GF-D8 (cell line): ENCODE measurements at regions not wholly inside any gene's neighbourhood (a gene's known extent, or its start where the extent isn't known, plus 50 kb on each side); places are given as distances from the start of the nearest gene placed in this dataset.

Experiments
- DNase-seq: peaks from one replicate; lab custom pipeline; 2025; lab: John Stamatoyannopoulos, UW

DNA sequence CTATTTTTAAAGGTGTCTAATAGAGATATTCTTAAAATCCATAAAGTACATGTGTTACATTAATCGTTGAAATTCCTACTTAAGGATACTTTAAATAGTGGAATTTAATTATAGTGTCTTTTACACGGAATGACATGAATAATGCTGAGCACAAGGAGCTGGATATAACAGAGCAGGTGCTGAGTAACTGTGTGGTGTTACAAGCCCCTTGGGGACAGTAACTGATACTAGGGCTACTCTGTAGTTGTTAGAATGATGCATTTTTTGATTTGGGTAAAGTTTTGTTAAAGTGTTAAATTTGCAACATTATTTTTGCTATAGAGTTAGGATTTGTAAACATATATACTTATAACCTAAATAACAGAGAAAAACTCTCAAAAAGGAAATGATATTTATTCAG, 1496.1 kb downstream of the OTOL1 start:
- DNase-seq, result no peak

DNA sequence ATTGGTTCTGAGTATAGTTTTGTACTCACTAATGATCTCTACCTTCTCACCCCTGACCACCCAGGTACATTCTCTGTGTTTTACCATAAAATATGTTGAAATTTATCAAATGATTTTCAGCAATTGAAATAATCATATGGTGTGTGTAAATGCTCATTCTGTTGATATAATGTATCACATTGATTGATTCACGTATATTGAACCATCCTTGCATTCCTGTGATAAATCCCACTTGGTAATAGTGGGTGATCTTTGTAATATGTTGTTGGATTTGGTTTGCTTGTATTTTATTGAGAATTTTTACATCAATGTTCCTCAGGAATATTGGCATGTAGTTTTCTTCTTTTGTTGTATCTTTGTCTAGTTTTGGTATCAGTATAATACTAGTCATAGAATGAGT, 1497.6 kb downstream of the OTOL1 start:
- DNase-seq, result no peak

DNA sequence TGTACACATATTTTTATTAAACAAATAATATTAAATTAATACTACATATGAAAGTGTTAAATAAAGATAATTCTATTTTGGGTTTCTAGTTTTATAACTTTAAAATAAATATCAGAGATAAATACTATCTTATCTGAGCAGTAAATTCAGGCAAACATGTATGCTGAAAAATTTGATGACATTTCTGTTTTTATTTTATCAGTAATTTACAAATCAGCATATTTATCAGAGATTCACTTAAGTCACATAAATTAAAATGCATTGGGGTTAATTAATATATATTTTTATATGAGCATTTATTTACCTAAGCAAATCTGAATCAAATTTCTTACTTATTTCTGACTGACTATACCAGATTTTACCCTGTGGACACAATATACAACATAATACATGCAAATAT, 1499.8 kb downstream of the OTOL1 start:
- no peak for DNase-seq

DNA sequence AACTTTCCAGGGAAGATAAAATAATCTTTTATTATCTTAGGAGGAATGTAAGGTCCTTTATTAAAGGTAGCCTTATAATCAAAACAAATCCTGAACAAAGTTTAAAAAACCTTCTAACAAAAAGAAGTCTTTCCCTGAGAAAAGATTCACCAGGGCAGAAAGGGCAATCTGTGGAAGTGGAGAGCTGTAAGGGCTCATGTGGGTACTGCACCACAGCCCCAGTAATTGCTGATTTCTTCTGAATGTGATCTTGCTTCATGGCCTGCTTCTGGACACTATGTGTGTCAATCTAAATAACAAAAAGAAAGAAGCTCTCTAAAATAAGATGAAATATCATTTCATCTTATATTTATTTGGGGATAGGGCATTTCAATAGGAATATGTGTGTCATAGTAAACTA, 1501.6 kb downstream of the OTOL1 start:
- no peak for DNase-seq

DNA sequence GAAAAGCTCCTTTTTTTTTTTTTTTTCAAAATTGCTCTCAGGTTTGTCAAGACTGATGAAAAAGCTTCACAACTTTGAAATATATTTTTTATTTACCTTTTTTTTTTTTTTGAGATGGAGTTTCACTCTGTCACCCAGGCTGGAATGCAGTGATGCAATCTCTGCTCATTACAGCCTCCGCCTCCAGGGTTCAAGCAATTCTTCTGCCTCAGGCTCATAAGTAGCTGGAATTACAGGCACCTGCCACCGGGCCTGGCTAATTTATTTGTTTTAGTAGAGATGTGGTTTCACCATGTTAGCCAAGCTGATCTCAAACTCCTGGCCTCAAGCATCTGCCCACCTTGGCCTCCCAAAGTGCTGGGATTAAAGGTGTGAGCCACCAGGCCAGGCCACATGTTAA, 1515.0 kb downstream of the OTOL1 start:
- no peak for DNase-seq

DNA sequence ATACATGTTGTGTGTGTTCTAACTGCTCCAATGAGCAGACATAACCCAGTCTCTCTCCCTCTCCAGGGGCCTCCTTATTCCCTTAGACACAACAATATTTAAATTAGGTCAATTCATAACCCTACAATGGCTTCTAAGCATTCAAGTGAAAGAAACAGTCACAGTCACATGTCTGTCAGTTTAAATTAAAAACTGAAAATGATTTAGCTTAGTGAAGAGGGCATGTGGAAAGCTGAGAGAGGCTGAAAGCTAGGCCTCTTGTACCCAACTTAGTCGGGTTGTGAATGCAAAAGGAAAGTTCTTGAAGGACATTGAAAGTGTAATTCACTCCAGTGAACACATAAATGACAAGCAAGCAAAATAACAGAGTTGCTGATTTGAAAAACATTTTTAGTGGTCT, 1519.6 kb downstream of the OTOL1 start:
- no peak for DNase-seq

DNA sequence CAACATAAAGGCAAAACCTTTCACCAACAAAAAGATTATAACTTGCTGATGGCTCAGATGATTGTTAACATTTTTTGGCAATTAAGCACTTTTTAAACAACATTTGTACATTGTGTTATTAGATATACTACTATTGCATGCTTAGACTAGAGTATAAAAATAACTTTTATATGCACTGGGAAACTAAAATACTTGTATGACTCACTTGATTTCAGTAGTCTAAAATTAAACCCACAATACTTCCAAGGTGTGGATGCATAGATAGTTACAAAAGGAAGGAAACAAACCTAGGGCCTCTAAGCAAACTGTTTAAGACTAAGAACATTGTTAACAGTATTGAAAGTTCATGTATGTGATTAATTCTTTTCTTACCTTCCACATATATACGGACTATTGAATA, 1521.5 kb downstream of the OTOL1 start:
- DNase-seq, result no peak

DNA sequence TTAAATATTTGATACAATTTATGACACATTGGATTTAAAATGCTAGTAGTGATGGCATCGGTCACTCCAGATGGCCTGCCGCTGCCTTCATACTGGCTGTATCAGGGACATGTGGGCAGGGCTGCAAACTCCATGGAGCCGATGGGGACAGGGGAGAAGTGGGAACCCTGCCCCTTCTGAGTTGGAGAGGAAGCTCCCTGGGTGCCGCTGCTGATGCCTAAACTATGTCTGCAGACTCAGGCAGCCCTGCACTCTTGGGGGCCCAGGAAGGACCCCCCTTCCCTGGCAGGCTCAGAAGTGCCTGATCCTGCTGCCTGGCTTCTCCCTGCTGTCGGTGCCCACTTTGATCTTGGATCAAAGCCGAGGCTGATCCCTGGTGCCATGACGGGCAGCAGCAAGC, 1522.1 kb downstream of the OTOL1 start:
- no peak for DNase-seq

DNA sequence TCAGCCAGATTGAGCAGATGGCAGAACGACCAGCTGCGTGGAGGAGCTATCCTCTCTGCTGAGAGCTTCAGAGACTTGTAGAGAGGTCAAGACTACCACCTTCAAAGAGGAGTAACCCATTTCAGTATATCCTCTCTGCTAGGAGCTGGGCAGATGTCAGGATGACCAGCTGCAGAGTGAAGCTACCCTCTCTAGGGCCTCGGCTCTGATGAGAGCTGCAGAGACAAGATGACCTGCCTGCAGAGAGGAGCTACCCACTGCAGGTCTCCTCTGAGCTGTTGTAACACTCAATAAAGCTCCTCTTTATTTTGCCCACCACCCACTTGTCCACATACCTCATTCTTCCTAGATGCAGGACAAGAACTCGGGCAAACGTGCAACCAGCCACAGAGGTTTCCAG, 1522.7 kb downstream of the OTOL1 start:
- no peak for DNase-seq

DNA sequence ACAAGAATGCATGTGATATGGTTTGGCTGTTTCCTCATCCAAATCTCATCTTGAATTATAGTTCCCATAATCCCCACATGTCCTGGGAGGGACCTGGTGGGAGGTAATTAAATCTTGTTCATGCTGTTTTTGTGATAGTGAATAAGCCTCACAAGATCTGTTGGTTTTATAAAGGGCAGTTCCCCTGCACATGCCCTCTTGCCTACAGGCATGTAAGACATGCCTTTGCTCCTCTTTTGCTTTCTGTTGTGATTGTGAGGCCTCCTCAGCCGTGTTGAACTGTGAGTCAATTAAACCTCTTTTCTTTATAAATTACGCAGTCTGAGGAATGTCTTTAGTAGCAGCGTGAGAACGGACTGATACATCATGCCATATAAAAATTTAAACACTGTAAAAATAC, 1537.0 kb downstream of the OTOL1 start:
- no peak for DNase-seq

DNA sequence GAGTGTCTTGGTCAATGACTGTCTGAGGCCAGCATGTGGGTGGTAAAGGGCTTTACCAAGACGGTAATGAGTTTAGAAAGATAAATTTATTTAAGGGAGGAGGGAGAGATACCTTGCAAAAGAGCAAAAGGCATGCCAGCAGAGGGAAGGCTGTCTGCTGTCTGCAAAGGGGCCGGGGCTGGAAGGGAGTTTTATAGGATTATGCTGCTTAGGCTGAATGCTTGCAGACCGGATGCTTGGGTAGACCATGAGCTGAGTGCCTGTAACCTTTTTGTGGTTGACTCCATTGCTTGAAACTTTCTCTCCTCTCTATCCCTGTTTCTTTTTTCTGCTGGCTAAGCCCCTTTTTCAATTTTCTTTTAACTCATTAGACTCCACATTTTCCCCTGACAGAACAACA, 1543.0 kb downstream of the OTOL1 start:
- DNase-seq, result no peak

DNA sequence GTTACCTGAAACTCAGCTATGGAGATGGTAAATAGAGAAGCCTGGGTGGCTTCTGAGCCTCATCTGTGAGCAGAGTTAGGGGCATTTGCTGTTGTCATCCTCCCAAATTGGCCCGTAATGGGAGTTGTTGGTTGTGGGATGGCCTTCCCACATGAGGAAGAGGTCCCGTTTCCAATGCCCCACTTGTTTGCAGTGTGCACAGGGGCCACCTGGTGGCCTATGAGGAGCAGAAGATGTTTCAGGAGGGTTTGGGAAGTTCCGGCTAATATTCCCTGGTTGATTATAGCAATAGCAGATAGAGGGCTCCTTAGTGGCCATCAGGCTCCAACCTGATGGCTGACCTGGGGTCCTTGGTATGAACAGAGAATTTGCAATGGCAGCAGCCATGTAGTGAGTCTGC, 1546.5 kb downstream of the OTOL1 start:
- DNase-seq, result no peak

DNA sequence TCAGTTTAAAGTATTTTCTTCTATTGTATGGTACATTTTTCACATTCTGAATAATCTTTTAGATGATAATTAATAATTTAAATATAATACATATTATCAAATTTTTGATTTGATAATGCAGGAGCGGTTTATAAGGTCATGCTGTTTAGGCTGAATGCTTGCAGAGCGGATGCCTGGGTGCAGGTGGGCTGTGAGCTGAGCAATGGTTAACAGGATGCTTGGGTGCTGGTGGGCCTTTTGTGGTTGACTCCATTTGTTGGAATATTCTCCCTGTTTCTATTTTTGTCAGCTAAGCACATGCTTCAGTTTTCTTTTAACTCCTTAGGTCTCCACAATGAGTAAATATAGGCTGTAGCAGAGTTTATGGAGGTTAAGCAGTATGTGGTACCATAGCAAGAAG, 1549.3 kb downstream of the OTOL1 start:
- DNase-seq, result no peak

DNA sequence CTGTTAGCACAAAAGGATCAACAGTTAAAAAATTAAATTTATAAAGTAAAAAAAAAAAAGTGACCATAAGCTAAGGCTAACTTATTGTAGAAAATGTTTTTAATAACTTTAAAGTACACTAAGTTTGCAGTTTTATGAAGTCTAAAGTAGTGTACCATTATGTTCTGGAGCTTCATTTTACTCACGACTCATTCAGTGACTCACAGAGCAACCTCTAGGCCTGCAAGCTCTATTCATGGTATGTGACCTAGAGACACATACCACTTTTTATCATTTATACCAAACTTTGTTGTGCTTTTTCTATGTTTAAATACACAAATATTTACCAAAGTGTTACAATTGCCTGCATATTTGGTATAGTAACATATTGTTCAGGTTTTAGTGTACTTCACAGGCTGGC, 1552.3 kb downstream of the OTOL1 start:
- no peak for DNase-seq

DNA sequence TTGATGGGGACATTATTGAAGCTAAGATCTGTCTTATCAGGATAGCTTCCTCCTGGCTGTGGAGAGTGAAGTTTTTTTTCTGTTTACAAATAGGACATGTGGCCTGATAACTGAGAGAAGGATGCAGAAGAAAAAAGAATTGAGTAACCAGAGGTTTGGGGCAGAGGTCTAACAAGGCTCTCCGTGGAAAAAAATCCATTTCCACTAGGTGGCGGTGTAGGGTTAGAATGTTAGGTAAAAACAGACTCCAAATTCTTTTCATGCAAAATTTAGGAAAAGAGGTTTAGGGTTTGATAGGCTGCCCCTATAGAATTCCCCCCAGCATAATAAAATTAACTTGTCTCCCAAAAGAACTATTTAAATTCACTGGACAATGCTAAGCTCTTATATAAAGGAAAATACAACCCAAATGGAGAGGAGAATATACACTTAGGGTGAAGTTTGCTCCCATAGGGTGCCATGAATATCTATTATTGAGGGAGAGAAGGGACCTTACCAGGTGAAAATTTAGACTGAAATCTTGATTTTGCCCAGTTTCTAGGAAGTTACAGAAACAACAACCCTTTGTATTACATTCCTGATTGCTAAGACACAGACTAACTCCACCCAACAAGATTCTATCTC, 1560.4 kb downstream of the OTOL1 start:
- no peak for DNase-seq

DNA sequence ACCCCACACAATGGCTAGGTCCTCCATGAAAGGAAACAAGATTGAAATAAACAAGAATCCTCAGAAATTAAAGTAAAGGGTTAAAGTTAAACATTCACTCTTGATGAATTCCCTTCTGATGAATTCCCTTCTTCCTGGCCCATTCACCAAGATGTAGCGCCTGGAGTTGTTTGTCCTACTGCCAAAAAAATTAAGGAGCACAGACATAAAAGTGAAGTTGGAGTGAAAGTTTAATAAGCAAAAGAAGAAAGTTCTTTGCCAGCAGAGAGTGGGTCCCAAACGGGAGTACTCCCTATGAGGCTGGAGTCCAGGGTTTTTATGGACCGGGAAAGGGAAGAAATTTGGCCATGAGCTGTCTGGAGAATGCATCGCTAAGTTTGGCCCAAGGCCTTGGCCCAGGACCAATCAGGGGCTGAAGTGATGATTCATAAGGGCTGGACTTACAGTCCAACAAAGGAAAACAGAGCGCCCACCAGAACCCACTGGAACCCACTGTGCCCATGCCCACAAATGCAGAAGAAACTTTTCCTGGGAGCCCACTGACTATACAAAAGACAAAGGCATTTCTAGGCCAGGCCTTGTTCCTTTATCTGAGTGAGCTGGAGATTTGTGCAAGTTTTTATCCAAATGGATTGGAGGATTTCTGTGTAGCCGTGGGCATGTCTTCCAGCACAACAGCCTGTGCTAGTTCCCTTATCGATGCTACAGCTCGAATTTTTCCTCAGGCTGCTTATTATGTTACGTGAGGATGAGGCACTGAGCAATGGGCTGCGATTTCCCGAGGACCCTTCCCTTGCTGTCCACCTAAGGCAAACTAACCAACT, 1561.6 kb downstream of the OTOL1 start:
- DNase-seq, result no peak

DNA sequence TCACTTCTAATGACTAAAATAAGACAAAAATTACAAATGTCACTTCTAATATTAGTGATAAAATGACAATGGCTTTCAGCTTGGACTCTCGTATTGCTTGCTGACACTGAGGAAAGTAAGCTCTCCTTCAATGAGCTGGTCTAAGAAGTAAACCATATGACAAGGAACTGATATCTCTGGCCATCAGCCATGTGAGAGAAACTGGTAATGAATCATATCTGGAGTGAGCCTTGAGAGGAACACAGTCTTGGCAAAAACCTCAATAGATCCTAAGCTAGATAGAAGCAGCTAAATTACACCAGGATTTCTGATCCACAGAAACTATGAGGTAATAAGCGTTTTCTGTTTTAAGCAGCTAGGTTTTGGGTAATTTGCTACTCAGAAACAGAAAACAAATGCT, 1575.1 kb downstream of the OTOL1 start:
- no peak for DNase-seq
